ENCODE measurements at regions not wholly inside any gene's neighbourhood (a gene's known extent, or its start where the extent isn't known, plus 50 kb on each side); places are given as distances from the start of the nearest gene placed in this dataset.

GRCh38 chr3:72584262-72584661 is 264.0 kb downstream of the SHQ1 start:
- Mint-ChIP-seq H3K9me3 (no peaks in the 10 kb centered on the region), H3K27me3 (ENCODE audit: low read depth) (no peaks in the 10 kb centered on the region), H3K4me3 (no peak overlapping the region), H3K36me3 (ENCODE audit: low read depth) (no peaks in the 10 kb centered on the region), H3K4me1 (ENCODE audit: low read depth) (peaks cover 2% of the 10 kb centered on the region), H3K27ac (no peak overlapping the region)
- DNase-seq (ENCODE audit: low spot score), result no peak

- Mint-ChIP-seq H3K4me3 (no peak overlapping the region), H3K27ac (no peak overlapping the region), H3K9me3 (no peaks in the 10 kb centered on the region), H3K36me3 (ENCODE audit: low read depth) (no peaks in the 10 kb centered on the region), H3K27me3 (ENCODE audit: low read depth) (no peaks in the 10 kb centered on the region), H3K4me1 (ENCODE audit: low read depth) (peaks cover 2% of the 10 kb centered on the region)
- DNase-seq (ENCODE audit: low spot score), result no peak
Measured at GRCh38 chr3:72582963-72583362, 265.3 kb downstream of the SHQ1 start.

GRCh38 chr3:72582211-72582878 is 265.9 kb downstream of the SHQ1 start:
- no peaks in the 10 kb centered on the region for H3K27me3 Mint-ChIP-seq (ENCODE audit: low read depth)

GRCh38 chr3:72580900-72581299 is 267.3 kb downstream of the SHQ1 start:
- no peaks in the 10 kb centered on the region for H3K9me3 Mint-ChIP-seq
- no peak overlapping the region for H3K27ac Mint-ChIP-seq
- DNase-seq (ENCODE audit: low spot score), result no peak
- H3K4me1 Mint-ChIP-seq (ENCODE audit: low read depth), result peaks cover 2% of the 10 kb centered on the region
- H3K36me3 Mint-ChIP-seq (ENCODE audit: low read depth), result no peaks in the 10 kb centered on the region
- H3K27me3 Mint-ChIP-seq (ENCODE audit: low read depth), result no peaks in the 10 kb centered on the region
- no peak overlapping the region for H3K4me3 Mint-ChIP-seq

More at GRCh38 chr3:72582211-72582878, 265.9 kb downstream of the SHQ1 start:
- Mint-ChIP-seq H3K4me3 (no peak overlapping the region), H3K4me1 (ENCODE audit: low read depth) (peaks cover 2% of the 10 kb centered on the region), H3K9me3 (no peaks in the 10 kb centered on the region), H3K36me3 (ENCODE audit: low read depth) (no peaks in the 10 kb centered on the region), H3K27ac (no peak overlapping the region)
- no peak for DNase-seq (ENCODE audit: low spot score)

GRCh38 chr3:72580246-72580756 is 267.9 kb downstream of the SHQ1 start:
- no peak overlapping the region for H3K4me3 Mint-ChIP-seq
- no peak overlapping the region for H3K27ac Mint-ChIP-seq
- no peaks in the 10 kb centered on the region for H3K27me3 Mint-ChIP-seq (ENCODE audit: low read depth)
- no peak for DNase-seq (ENCODE audit: low spot score)
- no peaks in the 10 kb centered on the region for H3K9me3 Mint-ChIP-seq
- H3K4me1 Mint-ChIP-seq (ENCODE audit: low read depth), result peaks cover 2% of the 10 kb centered on the region
- H3K36me3 Mint-ChIP-seq (ENCODE audit: low read depth), result no peaks in the 10 kb centered on the region

GRCh38 chr3:72579581-72580245 is 268.5 kb downstream of the SHQ1 start:
- H3K36me3 Mint-ChIP-seq (ENCODE audit: low read depth), result no peaks in the 10 kb centered on the region
- no peaks in the 10 kb centered on the region for H3K27me3 Mint-ChIP-seq (ENCODE audit: low read depth)
- peaks cover 2% of the 10 kb centered on the region for H3K4me1 Mint-ChIP-seq (ENCODE audit: low read depth)
- no peak overlapping the region for H3K27ac Mint-ChIP-seq
- H3K9me3 Mint-ChIP-seq, result no peaks in the 10 kb centered on the region
- H3K4me3 Mint-ChIP-seq, result no peak overlapping the region
- peak; percentile 9 for DNase-seq (ENCODE audit: low spot score)

GRCh38 chr3:72579191-72579580 is 269.1 kb downstream of the SHQ1 start:
- Mint-ChIP-seq H3K36me3 (ENCODE audit: low read depth) (no peaks in the 10 kb centered on the region), H3K4me3 (no peak overlapping the region), H3K4me1 (ENCODE audit: low read depth) (peaks cover 2% of the 10 kb centered on the region), H3K9me3 (no peaks in the 10 kb centered on the region), H3K27ac (no peak overlapping the region), H3K27me3 (ENCODE audit: low read depth) (no peaks in the 10 kb centered on the region)
- DNase-seq (ENCODE audit: low spot score), result no peak

- DNase-seq (ENCODE audit: low spot score), result no peak
- Mint-ChIP-seq H3K27ac (no peak overlapping the region), H3K27me3 (ENCODE audit: low read depth) (no peaks in the 10 kb centered on the region), H3K4me1 (ENCODE audit: low read depth) (peaks cover 2% of the 10 kb centered on the region), H3K9me3 (no peaks in the 10 kb centered on the region), H3K4me3 (no peak overlapping the region), H3K36me3 (ENCODE audit: low read depth) (no peaks in the 10 kb centered on the region)
Measured at GRCh38 chr3:72577190-72577589, 271.1 kb downstream of the SHQ1 start.

- Mint-ChIP-seq H3K36me3 (ENCODE audit: low read depth) (no peaks in the 10 kb centered on the region), H3K27me3 (ENCODE audit: low read depth) (no peaks in the 10 kb centered on the region), H3K4me1 (ENCODE audit: low read depth) (peaks cover 2% of the 10 kb centered on the region), H3K4me3 (no peak overlapping the region), H3K9me3 (no peaks in the 10 kb centered on the region), H3K27ac (no peak overlapping the region)
- no peak for DNase-seq (ENCODE audit: low spot score)
Measured at GRCh38 chr3:72576563-72576962, 271.7 kb downstream of the SHQ1 start.

GRCh38 chr3:72574144-72574543 is 274.1 kb downstream of the SHQ1 start:
- H3K27me3 Mint-ChIP-seq (ENCODE audit: low read depth), result no peaks in the 10 kb centered on the region
- no peaks in the 10 kb centered on the region for H3K9me3 Mint-ChIP-seq
- no peaks in the 10 kb centered on the region for H3K4me1 Mint-ChIP-seq (ENCODE audit: low read depth)
- H3K36me3 Mint-ChIP-seq (ENCODE audit: low read depth), result no peaks in the 10 kb centered on the region
- DNase-seq (ENCODE audit: low spot score), result no peak
- H3K27ac Mint-ChIP-seq, result no peak overlapping the region
- no peak overlapping the region for H3K4me3 Mint-ChIP-seq

- Mint-ChIP-seq H3K27me3 (ENCODE audit: low read depth) (no peaks in the 10 kb centered on the region), H3K4me1 (ENCODE audit: low read depth) (no peaks in the 10 kb centered on the region)
Measured at GRCh38 chr3:72573051-72573450, 275.2 kb downstream of the SHQ1 start.

GRCh38 chr3:72572489-72573007 is 275.7 kb downstream of the SHQ1 start:
- Mint-ChIP-seq H3K4me1 (ENCODE audit: low read depth) (no peaks in the 10 kb centered on the region), H3K27me3 (ENCODE audit: low read depth) (no peaks in the 10 kb centered on the region), H3K27ac (no peak overlapping the region), H3K9me3 (no peaks in the 10 kb centered on the region), H3K4me3 (no peak overlapping the region), H3K36me3 (ENCODE audit: low read depth) (no peaks in the 10 kb centered on the region)
- DNase-seq (ENCODE audit: low spot score), result no peak

More at GRCh38 chr3:72573051-72573450, 275.2 kb downstream of the SHQ1 start:
- no peak for DNase-seq (ENCODE audit: low spot score)
- no peaks in the 10 kb centered on the region for H3K9me3 Mint-ChIP-seq
- H3K4me3 Mint-ChIP-seq, result no peak overlapping the region
- no peak overlapping the region for H3K27ac Mint-ChIP-seq
- no peaks in the 10 kb centered on the region for H3K36me3 Mint-ChIP-seq (ENCODE audit: low read depth)

GRCh38 chr3:72571638-72572114 is 276.6 kb downstream of the SHQ1 start:
- Mint-ChIP-seq H3K9me3 (no peaks in the 10 kb centered on the region), H3K27ac (no peak overlapping the region), H3K4me3 (no peak overlapping the region), H3K36me3 (ENCODE audit: low read depth) (no peaks in the 10 kb centered on the region), H3K4me1 (ENCODE audit: low read depth) (no peaks in the 10 kb centered on the region), H3K27me3 (ENCODE audit: low read depth) (no peaks in the 10 kb centered on the region)
- no peak for DNase-seq (ENCODE audit: low spot score)

- Mint-ChIP-seq H3K9me3 (no peaks in the 10 kb centered on the region), H3K4me3 (no peak overlapping the region), H3K36me3 (ENCODE audit: low read depth) (no peaks in the 10 kb centered on the region), H3K27me3 (ENCODE audit: low read depth) (no peaks in the 10 kb centered on the region), H3K27ac (no peak overlapping the region), H3K4me1 (ENCODE audit: low read depth) (no peaks in the 10 kb centered on the region)
- no peak for DNase-seq (ENCODE audit: low spot score)
Measured at GRCh38 chr3:72571052-72571451, 277.2 kb downstream of the SHQ1 start.
